H1 (cell line): ENCODE measurements at regions not wholly inside any gene's neighbourhood (a gene's known extent, or its start where the extent isn't known, plus 50 kb on each side); places are given as distances from the start of the nearest gene placed in this dataset.

Source experiments
- CTCF ChIA-PET: fragments of 300-600 bp; sonication (Branson Sonifier 250); formaldehyde crosslinking; loops from one replicate; lab custom pipeline; 2021; ENCODE audit not compliant: partially characterized antibody; lab: Charles Lee
- POLR2A ChIA-PET: fragments of 300-600 bp; sonication (Branson Sonifier 250); formaldehyde crosslinking; loops from one replicate; lab custom pipeline; 2021; ENCODE audit warnings: inconsistent platforms; ENCODE audit not compliant: partially characterized antibody; lab: Charles Lee
- DNase-seq, 2 experiments: peaks; one replicate each; pipeline versions ENCODE4 v3.0.0 to v3.0.0-alpha.2; 2010 to 2022; ENCODE audit warnings: low spot score in 2 of 2, low read depth in 1 of 2, mixed read lengths in 1 of 2
- FAIRE-seq: peaks from 2 replicates; lab custom pipeline; 2011; peaks lifted over from hg19 to GRCh38; lab: Jason Lieb, UNC
- H2AFZ ChIP-seq: 2 replicates; pipeline ENCODE4 v1.8.1; 2012; ENCODE audit warnings: low read length, inconsistent platforms
- H2AK5ac ChIP-seq: 2 replicates; pipeline ENCODE4 v1.6.1; 2013; ENCODE audit warnings: low read depth, low read length
- H2BK120ac ChIP-seq: replicated peaks from 2 replicates; pipeline ENCODE3; 2013; ENCODE audit warnings: low read depth, low read length, inconsistent platforms
- H2BK12ac ChIP-seq: 2 replicates; pipeline ENCODE4 v1.6.1; 2013; ENCODE audit warnings: low read depth, low read length
- H2BK15ac ChIP-seq: 2 replicates; pipeline ENCODE4 v1.6.1; 2013; ENCODE audit warnings: low read length
- H2BK20ac ChIP-seq: 2 replicates; pipeline ENCODE4 v1.6.1; 2013; ENCODE audit warnings: low read length
- H2BK5ac ChIP-seq: 2 replicates; pipeline ENCODE4 v1.6.1; 2013; ENCODE audit warnings: low read depth, low read length
- H3K14ac ChIP-seq: 2 replicates; pipeline ENCODE4 v1.6.1; 2013; ENCODE audit warnings: inconsistent platforms; ENCODE audit not compliant: insufficient read length
- H3K18ac ChIP-seq: 2 replicates; pipeline ENCODE4 v1.6.1; 2013; ENCODE audit warnings: low read length; ENCODE audit errors: extremely low read depth
- H3K23ac ChIP-seq: 2 replicates; pipeline ENCODE4 v1.6.1; 2013; ENCODE audit warnings: inconsistent platforms; ENCODE audit not compliant: insufficient read length
- H3K23me2 ChIP-seq: 2 replicates; pipeline ENCODE4 v1.6.1; 2013; ENCODE audit warnings: low read depth, low read length
- H3K27ac ChIP-seq: 2 replicates; pipeline ENCODE4 v1.6.1; 2011; ENCODE audit warnings: low read depth, low read length, inconsistent platforms
- H3K27me3 ChIP-seq, 4 experiments: replicated peaks in 1 of 4; 1 replicate in 1 of 4; 2 replicates in 3 of 4; pipeline versions ENCODE4 v1.6.1 to v1.8.1; 2011 to 2013; ENCODE audit warnings: low read length in 3 of 4, mild to moderate bottlenecking in 3 of 4, inconsistent platforms in 2 of 4, mixed read lengths in 2 of 4, moderate library complexity in 1 of 4; ENCODE audit not compliant: control insufficient read depth in 3 of 4, insufficient read depth in 3 of 4; ENCODE audit errors: extremely low read depth in 1 of 4
- H3K36me3 ChIP-seq, 4 experiments: 2 replicates each; pipeline versions ENCODE4 v1.6.1 to v1.8.1; 2011 to 2013; ENCODE audit warnings: mild to moderate bottlenecking in 4 of 4, low read length in 3 of 4, moderate library complexity in 2 of 4, control low read depth in 1 of 4, inconsistent platforms in 1 of 4; ENCODE audit not compliant: insufficient read depth in 4 of 4, control insufficient read depth in 2 of 4
- H3K4ac ChIP-seq: replicated peaks from 2 replicates; pipeline ENCODE3; 2013; ENCODE audit warnings: low read length, low read depth, mixed read lengths, inconsistent platforms; ENCODE audit not compliant: insufficient read length
- H3K4me1 ChIP-seq, 4 experiments: replicated peaks in 1 of 4; 1 replicate in 1 of 4; 2 replicates in 3 of 4; pipeline versions ENCODE4 v1.6.1 to v1.8.1; 2011 to 2013; ENCODE audit warnings: low read length in 3 of 4, inconsistent platforms in 2 of 4, mixed read lengths in 1 of 4; ENCODE audit not compliant: insufficient read depth in 4 of 4, control insufficient read depth in 3 of 4
- H3K4me2 ChIP-seq, 2 experiments: 2 replicates each; pipeline versions ENCODE4 v1.6.1 to v1.8.1; 2011 to 2013; ENCODE audit warnings: low read depth in 2 of 2, low read length in 2 of 2, control low read depth in 1 of 2, inconsistent platforms in 1 of 2, mild to moderate bottlenecking in 1 of 2; ENCODE audit not compliant: insufficient read depth in 1 of 2
- H3K4me3 ChIP-seq, 4 experiments: fragments of 200-600, 300-600 bp in 1 of 4; sonication (generic), shearing (Covaris generic), sonication (Bioruptor Twin) in 1 of 4; 2 replicates each; pipeline versions ENCODE4 v1.5.1 to v1.8.1; 2011 to 2016; ENCODE audit warnings: low read length in 4 of 4, low read depth in 3 of 4, control low read depth in 2 of 4, inconsistent platforms in 2 of 4, mild to moderate bottlenecking in 2 of 4, mixed read lengths in 1 of 4, moderate library complexity in 1 of 4; ENCODE audit not compliant: insufficient read depth in 2 of 4; ENCODE audit errors: extremely low read depth in 1 of 4
- H3K56ac ChIP-seq: replicated peaks from 2 replicates; pipeline ENCODE3; 2013; ENCODE audit warnings: low read depth, mild to moderate bottlenecking, mixed read lengths, low read length, inconsistent platforms; ENCODE audit not compliant: insufficient read length
- H3K79me1 ChIP-seq: 2 replicates; pipeline ENCODE4 v1.6.1; 2013; ENCODE audit warnings: low read depth, low read length, control low read depth
- H3K79me2 ChIP-seq, 2 experiments: 2 replicates each; pipeline versions ENCODE4 v1.6.1 to v1.8.1; 2012 to 2013; ENCODE audit warnings: low read length in 2 of 2, mild to moderate bottlenecking in 2 of 2, inconsistent platforms in 1 of 2; ENCODE audit not compliant: insufficient read depth in 2 of 2, control insufficient read depth in 1 of 2
- H3K9ac ChIP-seq, 4 experiments: replicated peaks in 1 of 4; 1 replicate in 1 of 4; 2 replicates in 3 of 4; pipeline versions ENCODE4 v1.6.1 to v1.8.1; 2011 to 2013; ENCODE audit warnings: low read depth in 3 of 4, low read length in 3 of 4, control low read depth in 2 of 4, mild to moderate bottlenecking in 2 of 4, moderate library complexity in 2 of 4, inconsistent platforms in 1 of 4; ENCODE audit errors: extremely low read depth in 1 of 4
- H3K9me3 ChIP-seq, 2 experiments: 2 replicates each; pipeline versions ENCODE4 v1.6.1 to v1.8.1; 2012 to 2013; ENCODE audit warnings: mild to moderate bottlenecking in 2 of 2, moderate library complexity in 2 of 2, control low read depth in 1 of 2, inconsistent platforms in 1 of 2, low read depth in 1 of 2, low read length in 1 of 2, mixed read lengths in 1 of 2; ENCODE audit not compliant: insufficient read depth in 2 of 2
- H4K20me1 ChIP-seq, 2 experiments: replicated peaks in 1 of 2; 2 replicates each; pipeline versions ENCODE3 to v1.8.1; 2011 to 2013; ENCODE audit warnings: inconsistent platforms in 2 of 2, low read length in 2 of 2, mild to moderate bottlenecking in 1 of 2; ENCODE audit not compliant: insufficient read depth in 2 of 2, control insufficient read depth in 1 of 2
- H4K5ac ChIP-seq: 2 replicates; pipeline ENCODE4 v1.6.1; 2013; ENCODE audit warnings: low read length, low read depth, mixed read lengths, inconsistent platforms; ENCODE audit not compliant: insufficient read length
- H4K8ac ChIP-seq: 2 replicates; pipeline ENCODE4 v1.8.0; 2013; ENCODE audit warnings: mild to moderate bottlenecking, moderate library complexity, low read length, inconsistent platforms; ENCODE audit not compliant: insufficient read depth; ENCODE audit errors: extremely low read depth
- H4K91ac ChIP-seq: replicated peaks from 2 replicates; pipeline ENCODE3; 2013; ENCODE audit warnings: low read length, mixed read lengths, inconsistent platforms; ENCODE audit not compliant: insufficient read length
- BACH1 ChIP-seq: IDR thresholded peaks from 2 replicates; pipeline ENCODE4 v1.6.1; 2012; ENCODE audit warnings: low read length, improper control_type of control experiment
- CBX5 ChIP-seq: fragments of 300-800, 300-1000 bp; sonication (generic); IDR thresholded peaks from 2 replicates; pipeline ENCODE4 v1.7.1; 2016; ENCODE audit warnings: antibody characterized with exemption, low read length, low read depth
- CBX8 ChIP-seq: fragments of 300-800, 300-1000 bp; sonication (generic); IDR thresholded peaks from 2 replicates; pipeline ENCODE4 v1.7.1; 2016; ENCODE audit warnings: low read depth, low read length, borderline replicate concordance
- CHD2 ChIP-seq: IDR thresholded peaks from 2 replicates; pipeline ENCODE4 v1.6.1; 2012; ENCODE audit warnings: low read length, improper control_type of control experiment
- CREB1 ChIP-seq: IDR thresholded peaks from 2 replicates; pipeline ENCODE4 v1.6.1; 2012; ENCODE audit warnings: inconsistent platforms
- KDM1A ChIP-seq: fragments of 200-600, 300-600 bp; sonication (generic); IDR thresholded peaks from 2 replicates; pipeline ENCODE4 v1.7.1; 2016; ENCODE audit warnings: mild to moderate bottlenecking, low read length, borderline replicate concordance
- MAFK ChIP-seq: IDR thresholded peaks from 2 replicates; pipeline ENCODE4 v1.6.1; 2012; ENCODE audit warnings: low read depth, mild to moderate bottlenecking, improper control_type of control experiment, low read length
- NANOG ChIP-seq: IDR thresholded peaks from 2 replicates; pipeline ENCODE4 v1.6.1; 2011; ENCODE audit warnings: low read length, low read depth, mild to moderate bottlenecking, inconsistent platforms; ENCODE audit not compliant: insufficient read depth, poor library complexity, severe bottlenecking
- POLR2A ChIP-seq, 2 experiments: IDR thresholded peaks; 1 replicate in 1 of 2; 2 replicates in 1 of 2; pipeline ENCODE4 v1.6.1; 2011; ENCODE audit warnings: low read depth in 2 of 2, low read length in 2 of 2, mild to moderate bottlenecking in 2 of 2; ENCODE audit errors: control extremely low read depth in 1 of 2
- POU5F1 ChIP-seq: IDR thresholded peaks from 2 replicates; pipeline ENCODE4 v1.6.1; 2011; ENCODE audit warnings: low read depth, mild to moderate bottlenecking, low read length, moderate library complexity
- RXRA ChIP-seq: IDR thresholded peaks from 2 replicates; pipeline ENCODE4 v1.6.1; 2011; ENCODE audit warnings: low read depth, mild to moderate bottlenecking, low read length, moderate library complexity; ENCODE audit not compliant: insufficient read depth
- SIN3A ChIP-seq, 2 experiments: IDR thresholded peaks in 1 of 2; conservative IDR thresholded peaks in 1 of 2; 2 replicates each; pipeline ENCODE4 v1.6.1; 2011 to 2012; ENCODE audit warnings: low read length in 2 of 2, improper control_type of control experiment in 1 of 2, low read depth in 1 of 2, mild to moderate bottlenecking in 1 of 2
- SIRT6 ChIP-seq: IDR thresholded peaks from one replicate; pipeline ENCODE4 v1.7.1; 2012; ENCODE audit warnings: low read length, inconsistent platforms
- SRF ChIP-seq: IDR thresholded peaks from 2 replicates; pipeline ENCODE4 v1.6.1; 2011; ENCODE audit warnings: mild to moderate bottlenecking, low read depth, low read length, moderate library complexity
- TBP ChIP-seq: IDR thresholded peaks from 2 replicates; pipeline ENCODE4 v1.6.1; 2011; ENCODE audit warnings: low read depth, low read length, improper control_type of control experiment
- WGBS, 2 experiments: shearing (Covaris generic) in 1 of 2; methylation state at CpG; one replicate each; pipeline versions ENCODE4 v1.1.6 to v1.1.7; 2013 to 2015; ENCODE audit warnings: low lambda C conversion rate in 2 of 2, mixed read lengths in 2 of 2, inconsistent platforms in 1 of 2, low coverage in 1 of 2, missing lambda C conversion rate in 1 of 2; ENCODE audit not compliant: insufficient replicate concordance in 2 of 2, insufficient coverage in 1 of 2, insufficient read length in 1 of 2; ENCODE audit errors: extremely low coverage in 1 of 2, missing lambda C conversion rate in 1 of 2; 5-methylcytosine and 5-hydroxymethylcytosine counted together

GRCh38 chr10:37456456-37456855 is 331.1 kb downstream of the ANKRD30A start:
- H3K4me2 ChIP-seq, result no peak overlapping the region
- H3K79me2 ChIP-seq, result no peaks in the 10 kb centered on the region
- no peaks in the 10 kb centered on the region for H3K79me1 ChIP-seq
- no peaks in the 10 kb centered on the region for H3K23me2 ChIP-seq
- no peak overlapping the region for H3K23ac ChIP-seq
- no peaks in the 10 kb centered on the region; a peak in 1 of 8 replicates for H3K36me3 ChIP-seq
- no peak overlapping the region for H4K91ac ChIP-seq
- H2BK12ac ChIP-seq, result no peak overlapping the region
- H4K20me1 ChIP-seq, result no peaks in the 10 kb centered on the region
- H2BK120ac ChIP-seq, result no peak overlapping the region
- no peak overlapping the region for H2BK20ac ChIP-seq
- no peak overlapping the region for H2AFZ ChIP-seq
- ChIA-PET CTCF (no interaction called here), POLR2A (no interaction called here)
- H2BK5ac ChIP-seq, result no peak overlapping the region
- H3K4me3 ChIP-seq, result no peak overlapping the region
- no peak overlapping the region for H2BK15ac ChIP-seq
- no peak for FAIRE-seq
- H3K56ac ChIP-seq, result no peak overlapping the region
- no peaks in the 10 kb centered on the region for H3K27me3 ChIP-seq
- no peak overlapping the region for H3K9ac ChIP-seq
- H3K4ac ChIP-seq, result no peak overlapping the region
- H3K9me3 ChIP-seq, result peaks cover 51 to 89% of the 10 kb centered on the region in 2 experiments
- H3K27ac ChIP-seq, result no peak overlapping the region
- H4K8ac ChIP-seq, result no peak overlapping the region
- H2AK5ac ChIP-seq, result no peak overlapping the region
- H3K18ac ChIP-seq, result no peak overlapping the region
- H3K4me1 ChIP-seq, result no peaks in the 10 kb centered on the region
- H4K5ac ChIP-seq, result no peak overlapping the region
- TF ChIP-seq POU5F1 (no peak), CBX8 (no peak), POLR2A (IDR thresholded peaks at IDR 0.05; ENCODE audit: control extremely low read depth in 1 of 2, low read depth in 2 of 2, low read length in 2 of 2) (no peak), MAFK (no peak), SIRT6 (no peak), CBX5 (no peak), KDM1A (no peak), SRF (no peak), NANOG (no peak), BACH1 (no peak), SIN3A (conservative IDR thresholded peaks at IDR 0.05 in 1 of 2, IDR thresholded peaks at IDR 0.05 in 1 of 2; ENCODE audit: low read depth in 1 of 2, low read length in 2 of 2) (no peak), CREB1 (no peak), RXRA (no peak), CHD2 (no peak), TBP (no peak)
- no peak for DNase-seq
- no peak overlapping the region for H3K14ac ChIP-seq
- no CpG with 5 or more reads among the region's 1 CpG for WGBS, 2 experiments
